Esophagus muscularis mucosa (tissue), 3 donors: ENCODE measurements at regions not wholly inside any gene's neighbourhood (a gene's known extent, or its start where the extent isn't known, plus 50 kb on each side); places are given as distances from the start of the nearest gene placed in this dataset.

Source experiments
- CTCF ChIP-seq, 3 experiments: fragments of 200-600 bp in 2 of 3; fragments of 450-650 bp in 1 of 3; sonication (generic) in 2 of 3; IDR thresholded peaks; one replicate each; pipeline ENCODE4 v1.5.1; 2017 to 2019; ENCODE audit warnings: antibody characterized with exemption in 3 of 3, mild to moderate bottlenecking in 2 of 3, moderate library complexity in 1 of 3
- POLR2A ChIP-seq: fragments of 450-650 bp; IDR thresholded peaks from one replicate; pipeline ENCODE4 v1.6.1; 2017; ENCODE audit warnings: antibody characterized with exemption, moderate library complexity, mild to moderate bottlenecking, low read depth
- POLR2AphosphoS5 ChIP-seq, 2 donors: sonication (generic); formaldehyde crosslinking; IDR thresholded peaks; one replicate each; pipeline ENCODE4 v1.6.1; 2017; ENCODE audit warnings: antibody characterized with exemption in 2 of 2

- TF ChIP-seq POLR2A = no peak
- TF ChIP-seq POLR2AphosphoS5 (IDR thresholded peaks at IDR 0.05) = no peak
- no peak for TF ChIP-seq CTCF (IDR thresholded peaks at IDR 0.05)
Measured at GRCh38 chr2:41924709-41925408, 123.0 kb upstream of the PKDCC start.
